SU-DHL-6 (cell line): ENCODE measurements at regions not wholly inside any gene's neighbourhood (a gene's known extent, or its start where the extent isn't known, plus 50 kb on each side); places are given as distances from the start of the nearest gene placed in this dataset.

Experiments
- CTCF ChIP-seq: fragments of 200-600 bp; sonication (generic); IDR thresholded peaks from one replicate; pipeline ENCODE4 v1.5.1; 2017; ENCODE audit warnings: antibody characterized with exemption, mild to moderate bottlenecking, low read length, moderate library complexity; ENCODE audit not compliant: insufficient read depth, poor library complexity, severe bottlenecking
- EZH2phosphoT487 ChIP-seq: fragments of 200-600 bp; sonication (generic), shearing (Covaris generic); conservative IDR thresholded peaks from 2 replicates; pipeline ENCODE4 v1.6.1; 2018; ENCODE audit warnings: mild to moderate bottlenecking, antibody characterized with exemption, low read length, moderate library complexity, mixed read lengths

GRCh38 chr5:124478264-124478663 lies 268.2 kb downstream of the ZNF608 start:
- TF ChIP-seq CTCF (no peak), EZH2phosphoT487 (no peak)
